Lower leg skin (tissue), 3 donors: ENCODE measurements at regions not wholly inside any gene's neighbourhood (a gene's known extent, or its start where the extent isn't known, plus 50 kb on each side); places are given as distances from the start of the nearest gene placed in this dataset.

Source experiments
- POLR2A ChIP-seq, 2 donors: fragments of 450-650 bp; IDR thresholded peaks; one replicate each; pipeline ENCODE4 v1.6.1; 2016 to 2017; ENCODE audit warnings: antibody characterized with exemption in 2 of 2, mild to moderate bottlenecking in 1 of 2, moderate library complexity in 1 of 2
- TF ChIP-seq, protein P1 (sequence below), 3 donors: fragments of 450-650 bp; IDR thresholded peaks; one replicate each; pipeline ENCODE4 v1.5.1; 2016; ENCODE audit warnings: antibody characterized with exemption in 3 of 3, mild to moderate bottlenecking in 3 of 3, moderate library complexity in 2 of 3

GRCh38 chr18:2256577-2256976 lies 314.7 kb downstream of the METTL4 start:
- TF ChIP-seq, protein P1, sequence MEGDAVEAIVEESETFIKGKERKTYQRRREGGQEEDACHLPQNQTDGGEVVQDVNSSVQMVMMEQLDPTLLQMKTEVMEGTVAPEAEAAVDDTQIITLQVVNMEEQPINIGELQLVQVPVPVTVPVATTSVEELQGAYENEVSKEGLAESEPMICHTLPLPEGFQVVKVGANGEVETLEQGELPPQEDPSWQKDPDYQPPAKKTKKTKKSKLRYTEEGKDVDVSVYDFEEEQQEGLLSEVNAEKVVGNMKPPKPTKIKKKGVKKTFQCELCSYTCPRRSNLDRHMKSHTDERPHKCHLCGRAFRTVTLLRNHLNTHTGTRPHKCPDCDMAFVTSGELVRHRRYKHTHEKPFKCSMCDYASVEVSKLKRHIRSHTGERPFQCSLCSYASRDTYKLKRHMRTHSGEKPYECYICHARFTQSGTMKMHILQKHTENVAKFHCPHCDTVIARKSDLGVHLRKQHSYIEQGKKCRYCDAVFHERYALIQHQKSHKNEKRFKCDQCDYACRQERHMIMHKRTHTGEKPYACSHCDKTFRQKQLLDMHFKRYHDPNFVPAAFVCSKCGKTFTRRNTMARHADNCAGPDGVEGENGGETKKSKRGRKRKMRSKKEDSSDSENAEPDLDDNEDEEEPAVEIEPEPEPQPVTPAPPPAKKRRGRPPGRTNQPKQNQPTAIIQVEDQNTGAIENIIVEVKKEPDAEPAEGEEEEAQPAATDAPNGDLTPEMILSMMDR (IDR thresholded peaks at IDR 0.05) = no peak
- no peak for TF ChIP-seq POLR2A (IDR thresholded peaks at IDR 0.05)
